Pons (tissue), 1 donor: ENCODE measurements at regions not wholly inside any gene's neighbourhood (a gene's known extent, or its start where the extent isn't known, plus 50 kb on each side); places are given as distances from the start of the nearest gene placed in this dataset.
A peak's percentile ranks its signal among the peaks of the same experiment; 100 is the strongest.

Source experiments
- DNase-seq: peaks from one replicate; pipeline ENCODE4 v3.0.0-alpha.2; 2016; ENCODE audit warnings: low spot score

GRCh38 chr1:238191170-238191569, 300.4 kb upstream of the ZP4 start:
- no peak for DNase-seq

GRCh38 chr1:238187575-238187949, 296.8 kb upstream of the ZP4 start:
- no peak for DNase-seq

- no peak for DNase-seq
These were observed 296.3 kb upstream of the ZP4 start for GRCh38 chr1:238186887-238187574.

- DNase-seq = no peak
These were observed 287.4 kb upstream of the ZP4 start for GRCh38 chr1:238177960-238178645.

- no peak for DNase-seq
These were observed 286.6 kb upstream of the ZP4 start for GRCh38 chr1:238177351-238177750.

GRCh38 chr1:238176441-238176840, 285.7 kb upstream of the ZP4 start:
- DNase-seq = no peak

- no peak for DNase-seq
These were observed 281.3 kb upstream of the ZP4 start for GRCh38 chr1:238171985-238172384.

GRCh38 chr1:238161955-238162354, 271.2 kb upstream of the ZP4 start:
- DNase-seq = no peak

GRCh38 chr1:238153939-238154338, 263.2 kb upstream of the ZP4 start:
- DNase-seq = no peak

- no peak for DNase-seq
These were observed 262.5 kb upstream of the ZP4 start for GRCh38 chr1:238153253-238153652.

- no peak for DNase-seq
These were observed 261.4 kb upstream of the ZP4 start for GRCh38 chr1:238152119-238152518.

- no peak for DNase-seq
These were observed 252.3 kb upstream of the ZP4 start for GRCh38 chr1:238143038-238143437.

- DNase-seq = no peak
These were observed 250.6 kb upstream of the ZP4 start for GRCh38 chr1:238141353-238141752.

GRCh38 chr1:238139713-238140112, 249.0 kb upstream of the ZP4 start:
- DNase-seq = no peak

GRCh38 chr1:238138059-238138626, 247.4 kb upstream of the ZP4 start:
- DNase-seq = no peak

- peak; percentile 55 for DNase-seq
These were observed 245.3 kb upstream of the ZP4 start for GRCh38 chr1:238135708-238136664.

- DNase-seq = no peak
These were observed 239.0 kb upstream of the ZP4 start for GRCh38 chr1:238129677-238130076.

- DNase-seq = no peak
These were observed 232.5 kb upstream of the ZP4 start for GRCh38 chr1:238123201-238123600.

- DNase-seq = no peak
These were observed 229.1 kb upstream of the ZP4 start for GRCh38 chr1:238119861-238120260.

- DNase-seq = no peak
These were observed 228.3 kb upstream of the ZP4 start for GRCh38 chr1:238119060-238119459.

GRCh38 chr1:238115852-238116251, 225.1 kb upstream of the ZP4 start:
- DNase-seq = no peak

GRCh38 chr1:238112952-238113621, 222.4 kb upstream of the ZP4 start:
- DNase-seq = no peak
